Keratinocyte (primary cell): ENCODE measurements at regions not wholly inside any gene's neighbourhood (a gene's known extent, or its start where the extent isn't known, plus 50 kb on each side); places are given as distances from the start of the nearest gene placed in this dataset.

Source experiments
- DNase-seq: peaks from one replicate; pipeline ENCODE4 v3.0.0-alpha.2; 2011; ENCODE audit warnings: low read depth, missing footprints, low spot score
- FAIRE-seq: peaks from 2 replicates; lab custom pipeline; 2011; peaks lifted over from hg19 to GRCh38; lab: Jason Lieb, UNC
- H2AFZ ChIP-seq: 2 replicates; pipeline ENCODE4 v1.6.0; 2012; ENCODE audit warnings: low read length, control low read depth, inconsistent platforms; ENCODE audit not compliant: control insufficient read depth
- H3K27ac ChIP-seq: 2 replicates; pipeline ENCODE4 v1.5.1; 2011; ENCODE audit warnings: low read length; ENCODE audit not compliant: control insufficient read depth, insufficient read depth
- H3K27me3 ChIP-seq: 3 replicates; pipeline ENCODE4 v1.6.0; 2011; ENCODE audit warnings: low read length; ENCODE audit not compliant: control insufficient read depth, insufficient read depth; ENCODE audit errors: extremely low read depth
- H3K36me3 ChIP-seq, 2 experiments: 2 replicates in 1 of 2; 3 replicates in 1 of 2; pipeline ENCODE4 v1.5.1; 2011; ENCODE audit warnings: low read length in 2 of 2, mild to moderate bottlenecking in 1 of 2; ENCODE audit not compliant: control insufficient read depth in 2 of 2, insufficient read depth in 2 of 2; ENCODE audit errors: extremely low read depth in 1 of 2
- H3K4me1 ChIP-seq: 3 replicates; pipeline ENCODE4 v1.5.1; 2011; ENCODE audit warnings: low read length; ENCODE audit not compliant: control insufficient read depth, insufficient read depth; ENCODE audit errors: extremely low read depth
- H3K4me2 ChIP-seq: 3 replicates; pipeline ENCODE4 v1.6.0; 2011; ENCODE audit warnings: low read depth, low read length; ENCODE audit not compliant: control insufficient read depth, insufficient read depth; ENCODE audit errors: extremely low read depth
- H3K4me3 ChIP-seq, 3 experiments: fragments of 200-600 bp in 1 of 3; sonication (generic) in 1 of 3; 2 replicates in 2 of 3; 3 replicates in 1 of 3; pipeline ENCODE4 v1.5.1; 2011 to 2016; ENCODE audit warnings: low read length in 3 of 3, mild to moderate bottlenecking in 3 of 3, control low read depth in 2 of 3, inconsistent platforms in 1 of 3, low read depth in 1 of 3, mixed read lengths in 1 of 3, mixed run types in 1 of 3, moderate library complexity in 1 of 3; ENCODE audit not compliant: control insufficient read depth in 2 of 3, insufficient read depth in 2 of 3; ENCODE audit errors: extremely low read depth in 1 of 3
- H3K79me2 ChIP-seq: 2 replicates; pipeline ENCODE4 v1.6.0; 2012; ENCODE audit warnings: low read length; ENCODE audit not compliant: control insufficient read depth, insufficient read depth
- H3K9ac ChIP-seq: 3 replicates; pipeline ENCODE4 v1.6.0; 2011; ENCODE audit warnings: low read length; ENCODE audit not compliant: control insufficient read depth, insufficient read depth; ENCODE audit errors: extremely low read depth
- H3K9me1 ChIP-seq: 3 replicates; pipeline ENCODE4 v1.6.0; 2011; ENCODE audit warnings: low read length; ENCODE audit not compliant: control insufficient read depth, insufficient read depth; ENCODE audit errors: extremely low read depth
- H3K9me3 ChIP-seq: 2 replicates; pipeline ENCODE4 v1.5.1; 2012; ENCODE audit warnings: low read depth, low read length; ENCODE audit not compliant: control insufficient read depth
- H4K20me1 ChIP-seq: 3 replicates; pipeline ENCODE4 v1.6.0; 2011; ENCODE audit warnings: low read length; ENCODE audit not compliant: control insufficient read depth, insufficient read depth; ENCODE audit errors: extremely low read depth
- CTCF ChIP-seq, 3 experiments: IDR thresholded peaks in 1 of 3; conservative IDR thresholded peaks in 1 of 3; optimal IDR thresholded peaks in 1 of 3; 2 replicates in 2 of 3; 3 replicates in 1 of 3; pipeline versions ENCODE3 to v1.5.1; 2011; ENCODE audit warnings: low read length in 3 of 3, mild to moderate bottlenecking in 3 of 3, moderate library complexity in 2 of 3, control low read depth in 1 of 3, inconsistent platforms in 1 of 3; ENCODE audit not compliant: insufficient read depth in 2 of 3; ENCODE audit errors: extremely low read depth in 1 of 3
- EZH2 ChIP-seq: IDR thresholded peaks from one replicate; pipeline ENCODE4 v1.6.1; 2012; ENCODE audit warnings: inconsistent platforms, mild to moderate bottlenecking, low read length, moderate library complexity
- dilution Hi-C: fragments of 300-500 bp; cut with MboI; formaldehyde crosslinking; loops from one replicate; pipeline ENCODE4 v1.7.0; 2020; ENCODE audit warnings: low sequenced_read_pairs; ENCODE audit not compliant: extremely low pct_ligation_motif_present

GRCh38 chr4:29046781-29047180 lies 1673.4 kb upstream of the PCDH7 start:
- Histone ChIP-seq H4K20me1 (no peaks in the 10 kb centered on the region), H3K9ac (no peak overlapping the region), H3K4me1 (no peaks in the 10 kb centered on the region), H3K4me3 (no peak overlapping the region), H3K9me1 (no peaks in the 10 kb centered on the region), H3K36me3 (no peaks in the 10 kb centered on the region), H3K4me2 (no peak overlapping the region), H3K27ac (no peak overlapping the region), H3K79me2 (no peaks in the 10 kb centered on the region), H2AFZ (no peak overlapping the region), H3K27me3 (no peaks in the 10 kb centered on the region), H3K9me3 (no peaks in the 10 kb centered on the region)
- dilution Hi-C loops = no loop called here
- no peak for TF ChIP-seq CTCF (optimal IDR thresholded peaks at IDR 0.05 in 1 of 3, IDR thresholded peaks at IDR 0.05 in 1 of 3, conservative IDR thresholded peaks at IDR 0.05 in 1 of 3; ENCODE audit: extremely low read depth in 1 of 3, insufficient read depth in 2 of 3, low read length in 3 of 3)
- no peak for TF ChIP-seq EZH2
- FAIRE-seq (no peak), DNase-seq (no peak)

DNA sequence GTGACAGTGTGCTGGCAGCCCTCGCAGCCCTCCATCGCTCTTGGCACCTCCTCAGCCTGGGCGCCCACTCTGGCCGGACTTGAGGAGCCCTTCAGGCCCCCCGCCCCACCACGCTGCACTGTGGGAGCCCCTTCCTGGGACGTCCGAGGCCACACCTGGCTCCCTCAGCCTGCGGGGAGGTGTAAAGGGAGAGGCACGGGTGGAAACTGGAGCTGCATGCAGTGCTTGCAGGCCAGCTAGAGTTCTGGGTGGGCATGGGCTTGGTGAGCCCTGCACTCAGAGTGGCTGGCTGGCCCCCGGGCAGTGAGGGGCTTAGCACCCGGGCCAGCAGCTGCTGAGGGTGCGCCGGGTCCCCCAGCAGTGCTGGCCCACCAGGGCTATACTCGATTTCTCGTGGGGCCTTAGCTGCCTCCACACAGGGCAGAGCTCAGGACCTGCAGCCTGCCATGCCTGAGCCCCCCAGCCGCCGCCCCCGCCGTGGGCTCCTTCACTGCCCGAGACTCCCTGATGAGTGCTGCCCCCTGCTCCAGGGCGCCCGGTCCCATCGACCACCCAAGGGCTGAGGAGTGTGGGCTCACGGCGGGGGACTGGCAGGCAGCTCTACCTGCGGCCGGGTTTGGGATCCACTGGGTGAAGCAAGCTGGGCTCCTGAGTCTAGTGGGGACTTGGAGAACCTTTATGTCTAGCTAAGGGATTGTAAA lies 1672.7 kb upstream of the PCDH7 start:
- Histone ChIP-seq H3K36me3 (no peaks in the 10 kb centered on the region), H3K27me3 (no peaks in the 10 kb centered on the region), H3K9me3 (no peaks in the 10 kb centered on the region), H3K79me2 (no peaks in the 10 kb centered on the region), H3K27ac (no peak overlapping the region), H2AFZ (no peak overlapping the region), H3K9me1 (no peaks in the 10 kb centered on the region), H3K4me3 (no peak overlapping the region), H3K9ac (no peak overlapping the region), H4K20me1 (no peaks in the 10 kb centered on the region), H3K4me2 (no peak overlapping the region), H3K4me1 (no peaks in the 10 kb centered on the region)
- no peak for TF ChIP-seq CTCF (optimal IDR thresholded peaks at IDR 0.05 in 1 of 3, IDR thresholded peaks at IDR 0.05 in 1 of 3, conservative IDR thresholded peaks at IDR 0.05 in 1 of 3; ENCODE audit: extremely low read depth in 1 of 3, insufficient read depth in 2 of 3, low read length in 3 of 3)
- TF ChIP-seq EZH2 = no peak
- dilution Hi-C loops = no loop called here
- no peak for DNase-seq
- FAIRE-seq = no peak
